Adrenal gland (tissue), 9 donors: ENCODE measurements at regions not wholly inside any gene's neighbourhood (a gene's known extent, or its start where the extent isn't known, plus 50 kb on each side); places are given as distances from the start of the nearest gene placed in this dataset.

Experiments
- DNase-seq, 7 donors: peaks; one replicate each; pipeline ENCODE4 v3.0.0-alpha.2; 2019 to 2020
- H3K27ac ChIP-seq, 5 donors: fragments of 200-600 bp; sonication (generic) in 4 of 5; 1 replicate in 3 of 5; 2 replicates in 2 of 5; pipeline versions ENCODE4 v1.5.1 to v1.8.0; 2016 to 2020; ENCODE audit warnings: mild to moderate bottlenecking in 1 of 5
- H3K27me3 ChIP-seq: fragments of 200-600 bp; 2 replicates; pipeline ENCODE4 v1.8.0; 2021
- H3K36me3 ChIP-seq, 2 donors: fragments of 200-600 bp; replicated peaks in 1 of 2; 1 replicate in 1 of 2; 2 replicates in 1 of 2; pipeline versions ENCODE4 v1.5.1 to v1.8.0; 2018 to 2022
- H3K4me1 ChIP-seq, 2 donors: fragments of 200-600 bp; replicated peaks in 1 of 2; 1 replicate in 1 of 2; 2 replicates in 1 of 2; pipeline versions ENCODE4 v1.5.1 to v1.8.0; 2018 to 2021
- H3K4me3 ChIP-seq, 4 donors: fragments of 200-600 bp; sonication (generic) in 3 of 4; one replicate each; pipeline ENCODE4 v1.5.1; 2016 to 2018
- H3K9me3 ChIP-seq, 3 donors: fragments of 200-600 bp; sonication (generic) in 1 of 3; replicated peaks in 1 of 3; 1 replicate in 2 of 3; 2 replicates in 1 of 3; pipeline versions ENCODE4 v1.5.1 to v1.8.0; 2016 to 2021
- POLR2A ChIP-seq, 2 donors: fragments of 450-650 bp; IDR thresholded peaks; one replicate each; pipeline ENCODE4 v1.6.1; 2017; ENCODE audit warnings: antibody characterized with exemption in 2 of 2, mild to moderate bottlenecking in 2 of 2, moderate library complexity in 1 of 2
- WGBS, 4 donors: extraction: QIAGEN DNeasy Blood & Tissue Kit in 2 of 4; methylation state at CpG; one replicate each; pipeline versions ENCODE4 v1.1.5 to v1.1.7; 2013 to 2017; 5-methylcytosine and 5-hydroxymethylcytosine counted together
- intact Hi-C, 2 donors: fragments of 100-400 bp; cut with DNase I; formaldehyde crosslinking; loops; one replicate each; pipeline versions ENCODE4 v1.14.1 to v1.15.0; 2022 to 2023
- TF ChIP-seq, protein P1 (sequence below), 6 experiments: fragments of 450-650 bp in 4 of 6; fragments of 200-600 bp in 2 of 6; sonication (generic) in 1 of 6; IDR thresholded peaks; 1 replicate in 5 of 6; 2 replicates in 1 of 6; pipeline versions ENCODE4 v1.5.1 to v1.8.0; 2016 to 2021; ENCODE audit warnings: antibody characterized with exemption in 6 of 6, mild to moderate bottlenecking in 2 of 6, moderate library complexity in 1 of 6
- donor health status: healthy with polysubstance abuse.
- donor health status: Bipolar disorder and iron deficiency.
- donor health status: DM: yes; HTN: yes; CAD: no.
- donor health status: DM: no; HTN: no; CAD: no.
- donor health status: DM: no; HTN: no; CAD: no.

GRCh38 chr14:27079716-27080115, 481.9 kb upstream of the NOVA1 start:
- Histone ChIP-seq H3K27me3 (no peaks in the 10 kb centered on the region), H3K27ac (no peak overlapping the region), H3K4me3 (no peak overlapping the region), H3K9me3 (no peaks in the 10 kb centered on the region), H3K36me3 (no peaks in the 10 kb centered on the region), H3K4me1 (no peaks in the 10 kb centered on the region)
- no peak for DNase-seq
- TF ChIP-seq, protein P1, sequence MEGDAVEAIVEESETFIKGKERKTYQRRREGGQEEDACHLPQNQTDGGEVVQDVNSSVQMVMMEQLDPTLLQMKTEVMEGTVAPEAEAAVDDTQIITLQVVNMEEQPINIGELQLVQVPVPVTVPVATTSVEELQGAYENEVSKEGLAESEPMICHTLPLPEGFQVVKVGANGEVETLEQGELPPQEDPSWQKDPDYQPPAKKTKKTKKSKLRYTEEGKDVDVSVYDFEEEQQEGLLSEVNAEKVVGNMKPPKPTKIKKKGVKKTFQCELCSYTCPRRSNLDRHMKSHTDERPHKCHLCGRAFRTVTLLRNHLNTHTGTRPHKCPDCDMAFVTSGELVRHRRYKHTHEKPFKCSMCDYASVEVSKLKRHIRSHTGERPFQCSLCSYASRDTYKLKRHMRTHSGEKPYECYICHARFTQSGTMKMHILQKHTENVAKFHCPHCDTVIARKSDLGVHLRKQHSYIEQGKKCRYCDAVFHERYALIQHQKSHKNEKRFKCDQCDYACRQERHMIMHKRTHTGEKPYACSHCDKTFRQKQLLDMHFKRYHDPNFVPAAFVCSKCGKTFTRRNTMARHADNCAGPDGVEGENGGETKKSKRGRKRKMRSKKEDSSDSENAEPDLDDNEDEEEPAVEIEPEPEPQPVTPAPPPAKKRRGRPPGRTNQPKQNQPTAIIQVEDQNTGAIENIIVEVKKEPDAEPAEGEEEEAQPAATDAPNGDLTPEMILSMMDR (IDR thresholded peaks at IDR 0.05): no peak
- no peak for TF ChIP-seq POLR2A (IDR thresholded peaks at IDR 0.05)
- intact Hi-C loops: no loop called here
- WGBS, 4 donors: 89 to 95% (median 92%) methylated on average over 1 of the region's 1 CpG

- Histone ChIP-seq H3K4me1 (no peaks in the 10 kb centered on the region), H3K27ac (peak overlapping the region in 1 of 5 donors; percentile 16), H3K9me3 (no peaks in the 10 kb centered on the region), H3K27me3 (no peaks in the 10 kb centered on the region), H3K4me3 (no peak overlapping the region), H3K36me3 (no peaks in the 10 kb centered on the region)
- DNase-seq: no peak
- intact Hi-C loops: no loop called here
- no peak for TF ChIP-seq POLR2A (IDR thresholded peaks at IDR 0.05)
- TF ChIP-seq, protein P1 (IDR thresholded peaks at IDR 0.05): no peak
- WGBS, 4 donors: 34 to 46% (median 39%) methylated on average over 3 of the region's 3 CpGs
Measured at GRCh38 chr14:27085500-27085899, 487.7 kb upstream of the NOVA1 start.

GRCh38 chr14:27090716-27091115, 492.9 kb upstream of the NOVA1 start:
- Histone ChIP-seq H3K27ac (no peak overlapping the region), H3K4me3 (no peak overlapping the region), H3K4me1 (no peaks in the 10 kb centered on the region), H3K27me3 (no peaks in the 10 kb centered on the region), H3K9me3 (no peaks in the 10 kb centered on the region), H3K36me3 (no peaks in the 10 kb centered on the region)
- intact Hi-C loops: no loop called here
- TF ChIP-seq, protein P1 (IDR thresholded peaks at IDR 0.05): no peak
- no peak for TF ChIP-seq POLR2A (IDR thresholded peaks at IDR 0.05)
- no peak for DNase-seq
- 63 to 73% (median 69%) methylated on average over 3 of the region's 3 CpGs for WGBS, 4 donors

GRCh38 chr14:27091973-27092372, 494.1 kb upstream of the NOVA1 start:
- 57 to 68% (median 62%) methylated on average over 5 of the region's 5 CpGs for WGBS, 4 donors
- intact Hi-C loops: no loop called here
- no peak for DNase-seq

More at GRCh38 chr14:27091973-27092372, 494.1 kb upstream of the NOVA1 start:
- H3K27ac ChIP-seq: no peak overlapping the region
- H3K27me3 ChIP-seq: no peaks in the 10 kb centered on the region
- TF ChIP-seq, protein P1 (IDR thresholded peaks at IDR 0.05): no peak
- no peak for TF ChIP-seq POLR2A (IDR thresholded peaks at IDR 0.05)
- no peak overlapping the region for H3K4me3 ChIP-seq
- H3K9me3 ChIP-seq: no peaks in the 10 kb centered on the region
- H3K4me1 ChIP-seq: no peaks in the 10 kb centered on the region
- H3K36me3 ChIP-seq: no peaks in the 10 kb centered on the region
